ENCODE measurements at regions not wholly inside any gene's neighbourhood (a gene's known extent, or its start where the extent isn't known, plus 50 kb on each side); places are given as distances from the start of the nearest gene placed in this dataset.

- TF ChIP-seq CTCF (IDR thresholded peaks at IDR 0.05) (no peak), E2F4 (CRISPR knock-in tag; IDR thresholded peaks at IDR 0.05; ENCODE audit: borderline replicate concordance, low read depth) (no peak), CREB1 (CRISPR knock-in tag; IDR thresholded peaks at IDR 0.05) (no peak), USF1 (CRISPR knock-in tag; IDR thresholded peaks at IDR 0.05) (no peak), NFYB (CRISPR knock-in tag; conservative IDR thresholded peaks at IDR 0.05; ENCODE audit: low read depth) (no peak)
These were observed 75.6 kb upstream of the SLC22A23 start for GRCh38 chr6:3532296-3532916.

Measured in WTC11 (cell line).